ENCODE measurements at regions not wholly inside any gene's neighbourhood (a gene's known extent, or its start where the extent isn't known, plus 50 kb on each side); places are given as distances from the start of the nearest gene placed in this dataset.

GRCh38 chr3:8085498-8085897 lies 416.1 kb upstream of the LMCD1 start:
- no peaks in the 10 kb centered on the region for H3K4me1 ChIP-seq (ENCODE audit: control insufficient read depth in 4 of 4, insufficient read depth in 4 of 4, low read length in 3 of 4)
- no peaks in the 10 kb centered on the region for H3K36me3 ChIP-seq (ENCODE audit: control insufficient read depth in 4 of 4, insufficient read depth in 3 of 4, low read depth in 1 of 4, low read length in 3 of 4)
- no peak for DNase-seq (ENCODE audit: low spot score)
- no peaks in the 10 kb centered on the region for H3K9me3 ChIP-seq (ENCODE audit: control insufficient read depth in 4 of 4, low read length in 3 of 4)
- H3K9ac ChIP-seq (ENCODE audit: low read depth in 1 of 2, low read length in 2 of 2) = no peak overlapping the region
- no peak overlapping the region for H3K4me3 ChIP-seq (ENCODE audit: low read depth in 1 of 3, low read length in 3 of 3)
- TF ChIP-seq YY1 (IDR thresholded peaks at IDR 0.05) (no peak), RXRA (IDR thresholded peaks at IDR 0.05) (no peak), FOXA2 (IDR thresholded peaks at IDR 0.05) (no peak), JUND (IDR thresholded peaks at IDR 0.05) (no peak), TAF1 (conservative IDR thresholded peaks at IDR 0.05) (no peak), FOXA1 (IDR thresholded peaks at IDR 0.05) (no peak), HNF4G (IDR thresholded peaks at IDR 0.05) (no peak), ZBTB33 (IDR thresholded peaks at IDR 0.05) (no peak), EGR1 (IDR thresholded peaks at IDR 0.05; ENCODE audit: low read depth in 2 of 2) (no peak), SP1 (IDR thresholded peaks at IDR 0.05) (no peak), NR2F2 (IDR thresholded peaks at IDR 0.05) (no peak)
- WGBS = 75% methylated on average over 2 of the region's 2 CpGs
- H3K27me3 ChIP-seq (ENCODE audit: control insufficient read depth in 4 of 4, insufficient read depth in 4 of 4, low read length in 3 of 4) = no peaks in the 10 kb centered on the region
- no peak overlapping the region for H3K27ac ChIP-seq (ENCODE audit: low read depth in 1 of 2, low read length in 2 of 2)

DNA sequence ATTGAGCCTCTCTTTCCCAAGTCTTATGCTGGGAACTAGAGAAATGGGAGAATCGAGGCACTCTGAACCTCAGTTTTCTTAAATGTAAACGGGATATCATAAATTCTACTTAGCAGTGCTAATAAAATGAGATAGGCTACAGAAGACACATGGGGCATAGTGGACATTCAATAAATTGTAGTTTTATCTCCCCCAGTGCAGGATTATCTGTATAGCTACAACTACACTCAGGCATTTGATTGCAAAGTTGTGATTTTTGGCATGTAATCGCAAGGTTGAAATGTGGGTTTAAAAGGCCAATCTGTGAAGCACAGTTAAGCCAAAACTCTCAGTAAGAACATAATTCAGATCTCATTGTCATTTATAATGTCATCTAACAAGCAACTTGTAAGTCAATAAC lies 413.7 kb upstream of the LMCD1 start:
- Histone ChIP-seq H3K9ac (ENCODE audit: low read depth in 1 of 2, low read length in 2 of 2) (no peak overlapping the region), H3K27me3 (ENCODE audit: control insufficient read depth in 4 of 4, insufficient read depth in 4 of 4, low read length in 3 of 4) (no peaks in the 10 kb centered on the region), H3K4me3 (ENCODE audit: low read depth in 1 of 3, low read length in 3 of 3) (no peak overlapping the region), H3K36me3 (ENCODE audit: control insufficient read depth in 4 of 4, insufficient read depth in 3 of 4, low read depth in 1 of 4, low read length in 3 of 4) (no peaks in the 10 kb centered on the region), H3K27ac (ENCODE audit: low read depth in 1 of 2, low read length in 2 of 2) (no peak overlapping the region), H3K4me1 (ENCODE audit: control insufficient read depth in 4 of 4, insufficient read depth in 4 of 4, low read length in 3 of 4) (no peaks in the 10 kb centered on the region), H3K9me3 (ENCODE audit: control insufficient read depth in 4 of 4, low read length in 3 of 4) (no peaks in the 10 kb centered on the region)
- TF ChIP-seq HNF4A (conservative IDR thresholded peaks at IDR 0.05) (no peak), RAD21 (IDR thresholded peaks at IDR 0.05) (no peak), REST (IDR thresholded peaks at IDR 0.05) (no peak), ATF3 (IDR thresholded peaks at IDR 0.05) (no peak), SP1 (IDR thresholded peaks at IDR 0.05) (no peak), ZBTB33 (IDR thresholded peaks at IDR 0.05) (no peak), YY1 (IDR thresholded peaks at IDR 0.05) (no peak), TAF1 (conservative IDR thresholded peaks at IDR 0.05) (no peak), FOXA1 (IDR thresholded peaks at IDR 0.05) (no peak), RXRA (IDR thresholded peaks at IDR 0.05) (no peak), HNF4G (IDR thresholded peaks at IDR 0.05) (no peak)
- 93% methylated on average over 3 of the region's 3 CpGs for WGBS
- DNase-seq (ENCODE audit: low spot score) = no peak
